C4-2B (cell line): ENCODE measurements at regions not wholly inside any gene's neighbourhood (a gene's known extent, or its start where the extent isn't known, plus 50 kb on each side); places are given as distances from the start of the nearest gene placed in this dataset.

Experiments used
- ZFX ChIP-seq: fragments of 450-650 bp; IDR thresholded peaks from 2 replicates; pipeline ENCODE4 v1.6.1; 2017
- TF ChIP-seq, protein P1 (sequence below): fragments of 450-650 bp; conservative IDR thresholded peaks from 2 replicates; pipeline ENCODE4 v1.5.1; 2017; ENCODE audit warnings: mild to moderate bottlenecking

GRCh38 chr21:24881506-24881905, 725.8 kb downstream of the MRPL39 start:
- TF ChIP-seq, protein P1, sequence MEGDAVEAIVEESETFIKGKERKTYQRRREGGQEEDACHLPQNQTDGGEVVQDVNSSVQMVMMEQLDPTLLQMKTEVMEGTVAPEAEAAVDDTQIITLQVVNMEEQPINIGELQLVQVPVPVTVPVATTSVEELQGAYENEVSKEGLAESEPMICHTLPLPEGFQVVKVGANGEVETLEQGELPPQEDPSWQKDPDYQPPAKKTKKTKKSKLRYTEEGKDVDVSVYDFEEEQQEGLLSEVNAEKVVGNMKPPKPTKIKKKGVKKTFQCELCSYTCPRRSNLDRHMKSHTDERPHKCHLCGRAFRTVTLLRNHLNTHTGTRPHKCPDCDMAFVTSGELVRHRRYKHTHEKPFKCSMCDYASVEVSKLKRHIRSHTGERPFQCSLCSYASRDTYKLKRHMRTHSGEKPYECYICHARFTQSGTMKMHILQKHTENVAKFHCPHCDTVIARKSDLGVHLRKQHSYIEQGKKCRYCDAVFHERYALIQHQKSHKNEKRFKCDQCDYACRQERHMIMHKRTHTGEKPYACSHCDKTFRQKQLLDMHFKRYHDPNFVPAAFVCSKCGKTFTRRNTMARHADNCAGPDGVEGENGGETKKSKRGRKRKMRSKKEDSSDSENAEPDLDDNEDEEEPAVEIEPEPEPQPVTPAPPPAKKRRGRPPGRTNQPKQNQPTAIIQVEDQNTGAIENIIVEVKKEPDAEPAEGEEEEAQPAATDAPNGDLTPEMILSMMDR = no peak
- no peak for TF ChIP-seq ZFX
